Uterus (tissue), 2 donors: ENCODE measurements at regions not wholly inside any gene's neighbourhood (a gene's known extent, or its start where the extent isn't known, plus 50 kb on each side); places are given as distances from the start of the nearest gene placed in this dataset.

Experiments used
- CTCF ChIP-seq, 4 experiments: fragments of 200-600 bp in 2 of 4; fragments of 450-650 bp in 2 of 4; sonication (generic) in 2 of 4; IDR thresholded peaks; one replicate each; pipeline ENCODE4 v1.5.1; 2016 to 2019; ENCODE audit warnings: antibody characterized with exemption in 4 of 4, mild to moderate bottlenecking in 2 of 4, moderate library complexity in 1 of 4
- POLR2A ChIP-seq, 2 donors: fragments of 450-650 bp; IDR thresholded peaks; one replicate each; pipeline ENCODE4 v1.6.1; 2016; ENCODE audit warnings: antibody characterized with exemption in 2 of 2, mild to moderate bottlenecking in 1 of 2, moderate library complexity in 1 of 2

GRCh38 chr7:12889391-12889790, 202.0 kb downstream of the ARL4A start:
- TF ChIP-seq POLR2A (IDR thresholded peaks at IDR 0.05) (no peak), CTCF (IDR thresholded peaks at IDR 0.05) (no peak)
